ENCODE measurements at regions not wholly inside any gene's neighbourhood (a gene's known extent, or its start where the extent isn't known, plus 50 kb on each side); places are given as distances from the start of the nearest gene placed in this dataset.

GRCh38 chr18:37742436-37742835, 176.8 kb upstream of the CELF4 start:
- no peaks in the 10 kb centered on the region for H3K9me3 ChIP-seq
- no peak overlapping the region for H3K4me3 ChIP-seq
- intact Hi-C loops (cut with DNase I), result no loop called here
- H3K27me3 ChIP-seq (ENCODE audit: low read depth), result no peaks in the 10 kb centered on the region
- no peak for ATAC-seq
- no peak overlapping the region for H3K27ac ChIP-seq
- DNase-seq, result no peak
- H3K36me3 ChIP-seq, result no peaks in the 10 kb centered on the region
- no peak for TF ChIP-seq CTCF (IDR thresholded peaks at IDR 0.05)
- no peaks in the 10 kb centered on the region for H3K4me1 ChIP-seq

GRCh38 chr18:37741032-37741623, 175.5 kb upstream of the CELF4 start:
- no peak overlapping the region for H3K4me3 ChIP-seq
- no peak for TF ChIP-seq CTCF (IDR thresholded peaks at IDR 0.05)
- no peaks in the 10 kb centered on the region for H3K9me3 ChIP-seq
- H3K4me1 ChIP-seq, result no peaks in the 10 kb centered on the region
- DNase-seq (no peak), ATAC-seq (no peak)
- no peaks in the 10 kb centered on the region for H3K36me3 ChIP-seq
- H3K27me3 ChIP-seq (ENCODE audit: low read depth), result no peaks in the 10 kb centered on the region
- intact Hi-C loops (cut with DNase I), result no loop called here
- H3K27ac ChIP-seq, result no peak overlapping the region

DNA sequence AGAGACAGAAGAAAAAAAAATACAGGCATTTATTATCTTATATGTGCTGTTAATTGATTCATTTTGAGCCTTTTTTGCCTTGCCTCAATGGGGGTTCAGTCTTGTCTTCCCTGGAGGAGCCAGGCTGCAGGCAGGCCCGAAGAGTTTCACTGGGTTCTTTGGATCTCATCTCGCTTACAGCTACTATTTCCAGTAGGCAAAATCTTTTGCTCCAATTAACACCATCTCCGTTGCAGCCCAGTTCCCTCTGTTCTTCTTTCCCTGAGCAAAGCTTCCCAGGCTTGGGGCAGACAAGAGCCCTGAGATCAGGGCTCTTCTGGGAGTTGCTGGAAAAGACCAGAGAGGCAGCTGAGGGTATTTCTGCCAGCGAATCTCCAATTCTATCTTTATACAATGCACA, 168.8 kb upstream of the CELF4 start:
- TF ChIP-seq CTCF (IDR thresholded peaks at IDR 0.05), result no peak
- H3K27ac ChIP-seq, result no peak overlapping the region
- DNase-seq, result no peak
- H3K9me3 ChIP-seq, result no peaks in the 10 kb centered on the region
- no peaks in the 10 kb centered on the region for H3K4me1 ChIP-seq
- H3K36me3 ChIP-seq, result no peaks in the 10 kb centered on the region
- H3K27me3 ChIP-seq (ENCODE audit: low read depth), result no peaks in the 10 kb centered on the region
- no peak overlapping the region for H3K4me3 ChIP-seq
- intact Hi-C loops (cut with DNase I), result no loop called here
- ATAC-seq, result no peak

- intact Hi-C loops (cut with DNase I), result no loop called here
- no peak for DNase-seq
- Histone ChIP-seq H3K4me1 (no peaks in the 10 kb centered on the region), H3K4me3 (no peak overlapping the region), H3K27me3 (ENCODE audit: low read depth) (no peaks in the 10 kb centered on the region), H3K27ac (no peak overlapping the region), H3K9me3 (no peaks in the 10 kb centered on the region), H3K36me3 (no peaks in the 10 kb centered on the region)
- no peak for ATAC-seq
- TF ChIP-seq CTCF (IDR thresholded peaks at IDR 0.05), result no peak
These were observed 164.1 kb upstream of the CELF4 start for GRCh38 chr18:37729716-37730115.

GRCh38 chr18:37724206-37724605, 158.6 kb upstream of the CELF4 start:
- Histone ChIP-seq H3K4me3 (no peak overlapping the region), H3K27ac (no peak overlapping the region), H3K36me3 (no peaks in the 10 kb centered on the region), H3K9me3 (no peaks in the 10 kb centered on the region), H3K4me1 (no peaks in the 10 kb centered on the region), H3K27me3 (ENCODE audit: low read depth) (no peaks in the 10 kb centered on the region)
- intact Hi-C loops (cut with DNase I), result no loop called here
- no peak for ATAC-seq
- DNase-seq, result no peak
- no peak for TF ChIP-seq CTCF (IDR thresholded peaks at IDR 0.05)
